ENCODE measurements at regions not wholly inside any gene's neighbourhood (a gene's known extent, or its start where the extent isn't known, plus 50 kb on each side); places are given as distances from the start of the nearest gene placed in this dataset.

- H3K4me3 ChIP-seq (ENCODE audit: low read depth, low read length) = no peak overlapping the region
- DNase-seq (ENCODE audit: low read depth) = no peak
- no peak for TF ChIP-seq CTCF (conservative IDR thresholded peaks at IDR 0.05; ENCODE audit: low read depth, low read length)
Measured at GRCh38 chr11:92411431-92411830, 186.8 kb downstream of the FAT3 start.

- TF ChIP-seq CTCF (conservative IDR thresholded peaks at IDR 0.05; ENCODE audit: low read depth, low read length) = no peak
- no peak for DNase-seq (ENCODE audit: low read depth)
- H3K4me3 ChIP-seq (ENCODE audit: low read depth, low read length) = no peak overlapping the region
Measured at GRCh38 chr11:92413757-92414513, 189.3 kb downstream of the FAT3 start.

- H3K4me3 ChIP-seq (ENCODE audit: low read depth, low read length) = no peak overlapping the region
- DNase-seq (ENCODE audit: low read depth) = no peak
- TF ChIP-seq CTCF (conservative IDR thresholded peaks at IDR 0.05; ENCODE audit: low read depth, low read length) = no peak
Measured at GRCh38 chr11:92416971-92417725, 192.5 kb downstream of the FAT3 start.

- no peak for DNase-seq (ENCODE audit: low read depth)
- no peak overlapping the region for H3K4me3 ChIP-seq (ENCODE audit: low read depth, low read length)
- no peak for TF ChIP-seq CTCF (conservative IDR thresholded peaks at IDR 0.05; ENCODE audit: low read depth, low read length)
Measured at GRCh38 chr11:92423115-92424034, 198.8 kb downstream of the FAT3 start.

- peak; percentile 8 for DNase-seq (ENCODE audit: low read depth)
- no peak for TF ChIP-seq CTCF (conservative IDR thresholded peaks at IDR 0.05; ENCODE audit: low read depth, low read length)
- H3K4me3 ChIP-seq (ENCODE audit: low read depth, low read length) = no peak overlapping the region
Measured at GRCh38 chr11:92424281-92424680, 199.7 kb downstream of the FAT3 start.

GRCh38 chr11:92425127-92425526, 200.5 kb downstream of the FAT3 start:
- no peak for TF ChIP-seq CTCF (conservative IDR thresholded peaks at IDR 0.05; ENCODE audit: low read depth, low read length)
- DNase-seq (ENCODE audit: low read depth) = no peak
- H3K4me3 ChIP-seq (ENCODE audit: low read depth, low read length) = no peak overlapping the region

Measured in choroid plexus epithelial cell (primary cell).